HG02870 (cell line): ENCODE measurements at regions not wholly inside any gene's neighbourhood (a gene's known extent, or its start where the extent isn't known, plus 50 kb on each side); places are given as distances from the start of the nearest gene placed in this dataset.

Source experiments
- ATAC-seq: cut with Tn5 transposase; IDR thresholded peaks from one replicate; pipeline ENCODE4 v1.9.1; 2021; ENCODE audit warnings: mild to moderate bottlenecking, moderate library complexity; ENCODE audit not compliant: unreplicated experiment

DNA sequence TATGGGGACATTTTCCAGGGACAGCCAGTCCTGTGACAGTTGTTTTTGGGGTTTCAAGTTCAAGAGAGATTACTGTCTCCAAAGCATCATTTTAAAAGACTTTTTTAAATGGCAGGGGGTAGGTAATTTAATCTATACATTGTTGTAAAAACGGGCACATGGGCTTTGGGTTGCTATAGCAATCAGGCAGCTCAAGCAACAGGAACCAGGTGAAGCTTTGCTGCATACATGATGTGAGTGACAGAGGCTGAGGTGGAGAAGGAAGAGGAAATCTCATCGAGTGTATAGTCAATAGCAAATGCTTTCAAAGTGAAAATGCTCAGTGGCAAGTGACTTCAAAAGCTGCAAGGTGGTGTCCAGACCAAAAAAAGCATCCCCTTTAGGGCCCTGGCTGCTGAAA is 277.4 kb upstream of the JAG1 start:
- ATAC-seq = no peak

DNA sequence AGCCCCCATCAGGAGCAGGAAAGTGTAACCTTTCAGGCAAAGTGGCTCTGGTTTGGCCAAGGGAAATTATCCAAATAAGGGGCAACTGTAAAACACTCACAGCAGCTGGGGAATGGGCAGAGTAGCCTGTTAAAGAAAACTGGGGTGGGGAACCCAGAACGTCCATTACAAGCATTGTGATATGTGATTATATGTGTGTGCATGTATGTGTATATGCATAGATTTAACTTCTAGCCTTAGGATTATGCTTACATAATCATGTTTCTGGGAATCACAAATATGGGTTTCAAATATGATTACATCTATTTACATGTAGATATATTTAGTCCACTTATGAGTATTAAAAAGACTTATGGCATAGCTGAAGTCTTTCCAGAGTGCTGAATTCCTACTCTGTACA is 278.1 kb upstream of the JAG1 start:
- no peak for ATAC-seq

DNA sequence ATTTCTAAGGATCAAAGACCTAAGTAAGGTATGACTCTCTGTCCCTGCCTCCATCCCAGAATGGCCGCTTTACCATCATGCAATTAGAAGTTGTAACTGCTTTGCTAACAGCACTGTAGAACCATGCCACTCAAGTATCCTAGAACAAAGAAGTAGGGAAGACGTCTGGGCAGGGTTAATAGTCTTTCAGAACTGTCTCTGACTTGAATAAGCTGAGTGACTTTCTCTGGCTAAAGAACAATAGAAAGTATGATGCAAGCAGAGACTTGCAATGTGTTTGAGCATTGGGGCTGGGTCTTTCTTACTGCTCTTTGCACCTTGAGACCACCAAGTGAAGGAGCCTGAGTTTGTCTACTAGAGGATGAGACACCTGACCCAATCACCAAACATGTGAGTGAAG is 279.6 kb upstream of the JAG1 start:
- ATAC-seq = no peak

DNA sequence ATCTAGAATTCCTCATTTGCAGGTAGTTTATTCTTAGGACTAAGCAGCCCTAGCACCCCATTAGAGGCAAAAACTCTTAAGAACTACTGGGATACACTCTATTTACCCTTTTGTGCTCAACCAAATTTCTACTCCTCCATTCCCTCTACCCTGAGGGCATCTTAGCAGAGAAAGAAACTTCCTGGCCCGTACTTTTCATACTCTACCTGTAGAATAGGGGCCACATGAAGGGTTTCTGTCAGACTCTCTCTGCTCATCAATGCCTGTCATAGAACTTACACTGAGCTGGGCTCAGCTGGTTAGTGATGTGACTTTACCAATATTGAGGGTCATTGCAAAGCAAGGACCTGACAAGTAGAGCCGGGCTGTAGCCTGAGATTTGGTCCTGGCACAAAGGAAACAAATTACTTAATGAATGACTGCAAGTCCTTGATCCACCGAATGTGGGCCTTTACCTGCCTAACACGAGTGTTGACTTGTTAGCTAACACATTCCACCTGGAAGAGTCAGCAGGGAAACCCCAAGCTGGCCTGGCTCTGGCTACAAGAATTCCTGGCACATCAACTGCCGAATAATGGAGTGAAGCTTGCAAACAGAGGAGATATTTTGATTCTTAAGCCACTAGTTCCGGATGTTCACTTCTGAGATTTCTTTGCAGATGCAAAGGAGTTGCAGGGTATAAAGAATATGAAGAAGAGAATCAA is 280.5 kb upstream of the JAG1 start:
- no peak for ATAC-seq

DNA sequence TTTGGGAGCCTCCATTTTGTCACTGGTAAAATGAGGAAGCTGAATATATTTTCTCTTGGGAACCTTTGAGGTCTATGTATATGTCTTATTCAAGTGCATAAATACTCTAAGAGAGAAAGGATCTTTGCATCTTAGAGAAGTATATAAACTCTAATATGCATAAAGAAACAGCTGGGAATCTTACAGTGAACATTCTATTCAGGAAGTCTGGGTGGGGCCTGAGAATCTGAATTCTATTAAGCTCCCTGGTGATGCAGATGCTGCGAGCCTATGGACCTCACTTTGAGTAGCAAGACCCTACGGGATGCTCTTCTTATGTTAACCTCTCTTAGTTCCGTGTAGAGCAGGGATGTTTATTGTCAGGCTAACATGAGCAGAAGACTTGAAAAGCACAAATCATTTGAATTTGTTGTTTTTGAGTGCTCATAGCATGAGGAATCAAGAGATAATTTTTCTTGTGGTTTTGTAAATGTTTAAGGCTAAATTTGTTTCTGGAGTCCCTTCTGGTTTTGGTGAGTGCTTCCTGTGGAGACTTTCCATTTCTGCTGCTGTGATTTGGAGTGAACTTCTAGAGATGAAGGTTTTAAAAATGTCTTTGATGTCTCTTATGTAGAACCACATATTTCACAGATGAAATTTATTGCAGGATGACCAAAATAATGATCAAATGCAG is 281.2 kb upstream of the JAG1 start:
- no peak for ATAC-seq

DNA sequence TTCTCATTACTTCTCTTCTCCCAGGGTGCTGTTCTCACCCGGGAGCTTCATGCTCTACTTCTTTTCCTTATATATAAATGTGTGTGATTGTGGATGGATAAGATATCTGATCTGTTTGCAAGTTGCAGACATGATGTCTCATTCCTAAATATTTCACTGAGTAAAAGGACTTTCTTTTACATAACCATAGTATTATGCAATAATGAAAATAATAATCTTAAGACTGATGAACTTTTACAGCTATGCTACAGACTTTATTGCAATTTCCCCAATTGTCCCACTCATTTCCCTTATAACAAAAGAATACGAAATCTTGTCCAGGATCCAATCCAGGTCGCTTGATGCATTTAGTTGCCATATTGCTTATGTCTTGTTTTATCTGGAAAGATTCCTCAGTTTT is 284.5 kb upstream of the JAG1 start:
- no peak for ATAC-seq

DNA sequence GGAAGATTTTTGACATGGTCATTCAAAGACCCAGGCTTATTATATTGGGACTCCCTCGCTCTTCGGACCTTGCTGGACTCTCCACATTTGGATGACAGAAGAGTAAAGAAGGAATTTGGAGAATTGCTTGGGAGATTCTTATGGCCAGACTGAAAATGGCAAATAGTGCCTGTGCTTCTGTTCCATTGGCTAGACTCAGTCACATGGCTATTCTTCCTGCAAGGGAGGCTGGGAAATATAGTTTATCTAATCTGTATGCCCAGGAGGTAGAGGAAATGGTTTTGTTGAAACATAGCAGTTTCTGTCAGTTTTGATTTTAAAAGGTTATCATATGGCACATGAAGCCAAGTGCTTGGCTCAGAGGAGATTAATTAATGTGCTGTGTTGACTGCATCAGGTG is 286.6 kb upstream of the JAG1 start:
- no peak for ATAC-seq

DNA sequence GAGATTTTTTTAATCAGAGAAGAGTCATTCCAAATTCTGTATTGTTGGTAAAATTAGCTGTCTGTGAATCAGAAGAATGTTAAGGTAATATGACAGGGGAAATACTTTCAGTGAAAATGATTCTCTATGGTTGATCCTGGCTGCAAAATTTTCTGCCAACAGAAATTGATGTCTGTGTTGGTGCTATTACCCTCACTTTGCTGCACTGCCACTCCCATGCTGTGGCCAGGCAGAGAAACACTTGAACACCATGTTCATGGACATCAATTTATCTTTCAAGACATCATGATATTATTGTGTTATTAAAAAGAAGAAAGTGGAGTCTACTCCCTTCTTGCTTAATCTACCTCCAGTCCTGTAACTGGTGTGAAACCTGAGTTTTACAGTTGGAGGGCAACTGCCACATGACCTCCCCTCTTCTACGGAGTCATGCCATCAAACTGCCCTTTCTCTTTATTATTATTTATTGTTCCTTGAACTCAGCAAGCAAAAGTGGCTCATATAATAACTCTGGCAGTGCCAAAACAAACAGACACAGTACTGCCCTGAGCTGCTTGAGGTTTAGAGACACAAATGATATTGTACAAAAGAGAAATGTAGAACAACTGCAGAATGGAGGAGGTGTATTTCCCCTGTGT is 288.0 kb upstream of the JAG1 start:
- ATAC-seq = no peak

DNA sequence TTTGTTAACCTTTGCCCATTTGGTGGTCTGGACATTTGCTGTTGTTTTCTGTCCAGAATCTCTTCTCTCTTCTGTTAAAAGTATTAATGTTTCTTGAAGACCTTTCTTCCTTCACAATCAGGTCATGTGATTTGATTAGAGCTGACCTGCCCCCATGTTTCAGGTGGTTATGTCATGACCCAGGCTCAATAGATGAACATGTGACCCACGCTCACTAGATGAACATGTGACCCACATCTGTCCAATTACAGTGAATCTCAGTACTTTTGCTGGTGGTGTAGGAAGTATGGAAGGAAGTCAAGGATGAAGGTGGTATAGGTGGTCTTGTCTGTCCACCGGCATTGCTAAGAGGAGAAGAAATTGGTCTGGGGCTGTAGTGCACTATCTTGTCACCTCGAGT is 289.1 kb upstream of the JAG1 start:
- no peak for ATAC-seq

DNA sequence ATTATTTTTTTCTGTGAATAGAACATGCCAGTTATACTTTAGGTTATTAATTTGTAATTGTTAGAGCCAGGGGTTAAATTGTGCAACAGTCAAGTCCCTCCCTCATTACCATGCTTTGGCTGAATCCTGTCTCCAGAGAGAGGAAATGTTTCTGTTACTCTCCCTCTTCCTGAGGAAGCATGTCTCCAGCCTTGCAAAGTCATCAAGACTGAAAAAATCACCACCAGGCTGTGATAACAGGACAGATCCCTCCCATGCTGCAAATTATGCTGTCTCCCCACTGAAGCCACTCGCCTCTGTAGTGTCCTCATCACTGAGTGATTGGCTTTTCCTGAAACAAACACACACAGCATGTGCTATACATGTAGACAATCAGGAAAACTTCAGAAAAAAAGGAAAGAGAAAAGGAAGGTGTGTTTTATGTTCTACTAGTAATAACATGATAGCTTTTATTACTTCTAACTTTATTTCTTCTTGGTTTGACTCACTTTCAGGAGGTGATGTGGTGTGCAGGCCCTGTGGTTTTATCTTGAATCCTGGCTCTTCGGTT is 290.0 kb upstream of the JAG1 start:
- no peak for ATAC-seq

DNA sequence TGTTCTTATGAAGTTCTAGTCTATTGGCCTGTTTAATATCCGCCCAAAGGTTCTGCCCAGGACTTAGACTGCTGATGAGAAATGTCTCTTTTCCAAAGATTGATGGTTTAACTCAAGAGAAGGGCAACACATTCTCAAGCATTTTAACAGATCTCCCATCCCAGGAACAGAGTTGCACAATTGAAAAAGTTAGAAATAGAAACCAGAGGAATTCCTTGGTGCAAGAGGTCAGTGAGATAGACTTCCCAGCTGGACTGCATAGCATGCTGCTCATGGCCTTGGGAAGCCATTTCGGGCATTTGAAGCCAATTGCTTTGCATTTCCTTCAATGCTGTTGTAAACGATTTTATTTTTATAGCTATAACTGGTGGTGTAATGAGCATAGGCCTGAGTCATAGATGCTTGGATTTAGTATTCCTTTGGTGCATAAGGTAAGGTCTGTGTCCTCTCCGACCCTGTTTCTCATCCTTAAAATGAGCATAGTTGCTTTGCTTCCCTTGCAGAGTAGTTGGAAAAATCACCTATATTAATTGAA is 292.2 kb upstream of the JAG1 start:
- no peak for ATAC-seq

DNA sequence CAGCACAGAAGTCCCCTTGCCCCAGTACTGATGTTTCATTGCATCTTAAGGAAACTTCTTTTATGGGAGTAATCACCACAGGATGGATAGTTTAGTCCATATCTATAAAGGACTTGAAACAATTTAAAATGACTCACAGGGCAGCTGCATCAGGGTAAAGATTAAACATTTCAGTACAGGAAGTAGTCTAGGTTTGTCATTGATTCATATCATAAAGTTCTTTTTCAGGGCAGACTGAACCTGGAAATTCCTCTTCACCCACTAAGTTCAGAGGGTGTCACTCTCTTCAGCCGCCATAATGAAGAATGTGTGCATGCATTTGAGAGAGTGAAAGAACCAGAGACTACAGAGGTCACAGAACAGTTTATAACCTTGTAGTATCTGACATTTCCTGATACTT is 296.3 kb upstream of the JAG1 start:
- no peak for ATAC-seq

DNA sequence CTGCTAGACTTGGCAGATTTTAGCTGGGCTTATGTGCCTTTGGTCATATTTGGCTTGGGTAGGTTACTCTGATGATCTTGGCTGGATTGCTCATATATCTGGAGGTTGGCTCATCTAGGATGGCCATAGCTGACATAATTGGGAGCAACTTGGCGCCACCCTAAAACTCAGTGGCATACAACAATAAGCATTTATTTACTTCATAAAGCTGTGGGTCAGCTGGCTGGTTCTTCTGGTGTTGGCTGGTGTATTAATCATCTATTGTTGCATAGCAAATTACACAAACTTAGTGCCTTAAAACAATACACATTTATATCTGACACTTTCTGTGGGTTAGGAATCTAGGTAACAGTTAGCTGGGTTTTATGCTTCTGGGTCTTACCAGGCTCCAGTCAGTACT is 297.3 kb upstream of the JAG1 start:
- no peak for ATAC-seq

DNA sequence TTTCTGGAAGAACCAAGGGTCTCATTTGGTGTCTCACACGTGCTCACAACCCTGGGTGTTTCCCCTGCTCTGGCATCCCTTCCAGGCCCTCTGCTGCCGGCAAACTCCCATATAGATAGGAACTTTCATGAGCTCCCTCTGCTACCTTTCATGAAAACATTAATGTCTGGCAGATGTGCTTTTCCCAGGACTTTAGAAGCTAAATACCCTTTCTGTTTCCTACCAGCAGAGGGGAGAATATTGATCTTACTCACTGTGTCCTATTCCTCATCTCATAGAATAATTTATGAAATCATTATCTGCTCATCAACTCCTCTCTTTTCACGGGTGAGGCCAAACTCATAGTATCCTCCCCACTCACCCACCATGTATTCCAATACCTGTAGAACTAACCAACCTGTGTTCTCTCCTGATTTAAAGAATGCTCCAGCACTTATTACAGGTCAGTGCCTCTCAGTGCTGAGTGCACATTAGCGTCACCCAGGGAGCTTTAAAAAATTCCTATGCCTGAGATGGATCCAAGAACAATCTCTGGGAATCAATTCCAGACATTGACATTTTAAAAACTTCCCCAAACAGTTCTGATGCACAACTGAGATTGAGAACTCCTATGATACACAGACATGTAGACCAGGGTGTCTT is 298.5 kb upstream of the JAG1 start:
- no peak for ATAC-seq

DNA sequence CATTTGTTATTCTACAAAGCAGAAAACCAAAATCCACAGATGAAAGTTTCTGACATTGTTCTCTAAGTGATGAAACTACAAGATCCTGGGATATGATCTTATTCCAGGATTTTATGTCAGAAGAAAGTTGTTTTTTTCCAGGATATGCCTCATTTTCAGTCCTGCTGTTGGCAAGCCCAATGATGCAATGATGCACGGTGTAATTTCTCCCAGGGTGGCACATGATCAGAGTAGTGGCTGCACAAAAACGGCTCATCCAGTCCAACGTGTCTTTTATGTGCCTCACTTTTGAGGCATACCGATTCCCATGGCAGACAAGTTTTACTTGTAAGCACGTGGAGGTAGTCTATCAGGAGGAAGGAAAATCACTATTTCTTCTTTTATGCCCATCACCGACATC is 302.3 kb upstream of the JAG1 start:
- no peak for ATAC-seq

DNA sequence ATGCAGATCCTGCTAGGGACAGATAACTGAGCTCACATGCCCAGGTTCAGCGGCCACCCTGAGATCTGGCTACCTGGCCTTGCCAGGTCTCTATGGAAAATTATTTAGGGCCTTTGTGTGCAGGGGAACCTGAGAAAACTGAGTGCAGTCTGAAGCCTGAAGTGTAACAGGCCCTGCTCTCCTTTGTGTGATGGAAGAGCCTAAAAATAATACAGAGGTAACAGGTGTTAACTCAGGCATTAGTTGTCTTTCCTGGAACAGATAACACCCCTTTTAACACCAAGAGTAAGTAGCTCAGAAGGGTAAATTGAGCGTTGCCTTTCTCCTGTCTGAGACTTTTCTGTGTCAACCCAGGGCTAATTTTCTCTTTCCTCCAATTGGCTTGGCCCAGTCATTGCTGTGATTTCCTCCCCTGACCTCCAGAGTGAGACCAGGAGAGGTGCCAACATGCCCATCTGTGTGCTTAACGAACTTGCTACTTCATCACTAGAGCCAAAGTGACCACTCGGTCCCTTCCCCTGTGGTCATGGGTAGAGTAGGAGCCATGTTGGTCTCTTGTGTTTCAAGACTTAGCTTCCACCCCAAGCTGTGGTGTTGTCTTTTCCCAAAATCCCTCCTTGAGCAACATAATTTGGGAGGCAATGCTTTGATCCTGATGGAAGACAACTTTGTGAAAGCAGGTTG is 304.4 kb upstream of the JAG1 start:
- no peak for ATAC-seq

DNA sequence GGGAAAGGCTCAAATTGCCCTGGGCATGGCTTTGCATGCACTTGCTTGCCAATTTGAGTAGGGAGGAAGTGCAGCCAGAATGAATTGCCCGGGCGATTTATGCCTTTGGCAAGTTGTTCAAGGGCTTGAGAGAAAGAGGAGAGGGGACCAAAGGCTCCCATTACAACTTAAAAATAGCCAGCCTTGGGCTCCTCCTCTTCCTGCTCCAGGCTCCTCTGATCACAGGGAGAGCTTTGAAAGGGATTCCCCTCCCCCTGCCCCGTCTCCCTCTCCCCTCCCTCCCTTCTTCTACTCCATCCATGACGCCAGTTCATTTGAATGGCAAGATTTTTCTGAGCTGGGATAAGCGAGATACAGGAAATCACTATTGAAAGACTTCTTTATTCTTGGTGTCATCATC is 304.9 kb upstream of the JAG1 start:
- ATAC-seq = no peak

DNA sequence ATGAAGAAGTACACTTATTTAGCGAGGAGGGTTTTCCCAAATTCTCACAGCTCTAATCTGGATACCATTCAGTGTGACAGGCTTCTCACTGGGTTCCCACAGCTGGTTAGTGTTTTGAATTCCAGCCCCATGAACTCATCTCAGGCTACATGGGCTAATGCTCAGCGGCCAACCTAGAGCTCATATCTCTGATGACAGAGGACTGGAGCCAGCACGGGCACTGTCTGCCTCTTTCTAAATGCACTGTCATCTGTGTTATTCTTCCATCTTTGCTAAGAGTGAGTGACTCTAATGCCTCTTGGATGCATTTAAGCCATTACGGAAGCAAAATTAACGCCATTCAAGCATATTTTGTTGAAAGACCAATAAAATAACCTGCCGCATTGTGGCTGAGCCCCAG is 308.9 kb upstream of the JAG1 start:
- no peak for ATAC-seq

DNA sequence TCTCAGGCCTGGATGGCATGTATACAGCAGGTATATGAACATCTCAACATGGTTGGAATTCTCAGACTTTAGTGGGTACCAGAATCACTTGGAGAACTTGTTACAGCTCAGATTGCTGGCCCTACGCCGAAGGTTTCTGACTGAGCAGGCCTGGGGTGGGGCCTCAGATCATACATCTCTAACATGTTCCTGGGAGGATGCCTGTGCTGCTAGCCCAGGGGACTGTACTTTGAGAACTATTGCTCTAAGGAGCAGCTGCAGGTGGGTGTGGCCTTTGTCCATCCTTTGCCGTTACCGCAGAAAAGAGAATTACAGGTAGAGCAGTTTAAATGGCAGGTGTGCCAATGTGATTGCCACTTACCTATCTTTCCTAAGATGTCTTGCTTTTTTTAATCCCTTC is 310.5 kb upstream of the JAG1 start:
- no peak for ATAC-seq

DNA sequence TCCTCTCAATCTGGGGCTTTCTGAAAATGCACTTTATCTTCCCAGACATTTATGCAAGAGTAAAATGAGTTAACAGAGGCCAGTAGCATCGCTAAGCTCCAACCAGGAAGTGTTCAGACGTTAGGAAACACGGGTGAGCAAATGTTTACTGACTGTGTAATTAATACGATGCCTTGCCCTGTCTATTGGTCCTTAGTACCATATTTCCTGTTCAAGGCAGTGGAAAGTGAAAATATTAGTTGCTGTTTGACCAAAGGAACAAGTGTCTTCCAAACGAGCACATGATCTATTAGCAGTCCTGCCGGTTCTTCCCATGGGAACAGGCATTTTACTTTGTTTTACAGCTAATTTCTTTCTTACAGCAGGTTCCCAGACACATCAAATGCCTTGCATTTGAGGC is 311.1 kb upstream of the JAG1 start:
- ATAC-seq = no peak

DNA sequence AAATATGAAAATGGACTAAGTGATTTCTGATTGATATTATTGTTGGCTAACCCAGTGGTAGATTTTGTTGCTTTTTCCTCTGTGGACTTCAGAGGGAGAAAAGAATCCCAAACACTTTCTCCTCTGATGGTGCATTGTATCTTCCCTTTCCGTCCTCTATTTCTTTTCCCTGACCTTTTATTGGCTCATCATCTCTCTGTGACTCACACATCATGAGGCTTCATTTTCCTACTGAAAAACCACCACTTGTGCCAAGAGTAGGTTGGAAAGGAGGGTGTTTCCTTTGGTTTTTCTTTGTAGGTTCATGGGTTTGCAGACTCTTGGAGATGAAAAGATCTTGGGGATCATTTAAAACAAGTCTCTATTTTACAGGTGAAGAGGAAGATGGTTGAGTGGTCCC is 311.7 kb upstream of the JAG1 start:
- no peak for ATAC-seq
